DOHH2 (cell line): ENCODE measurements at regions not wholly inside any gene's neighbourhood (a gene's known extent, or its start where the extent isn't known, plus 50 kb on each side); places are given as distances from the start of the nearest gene placed in this dataset.

ENCODE experiments used
- H3F3A ChIP-seq: fragments of 200-600 bp; sonication (generic), shearing (Covaris generic); 2 replicates; pipeline ENCODE4 v1.6.0; 2016; ENCODE audit warnings: antibody characterized with exemption, mild to moderate bottlenecking; ENCODE audit not compliant: control insufficient read depth, insufficient read depth
- H3K27ac ChIP-seq: fragments of 200-600 bp; sonication (generic); 2 replicates; pipeline ENCODE4 v1.5.1; 2014; ENCODE audit warnings: low read depth, mild to moderate bottlenecking, low read length, moderate library complexity
- H3K27me3 ChIP-seq: fragments of 200-600 bp; sonication (generic); 2 replicates; pipeline ENCODE4 v1.6.1; 2014; ENCODE audit warnings: mild to moderate bottlenecking, low read length, mixed read lengths; ENCODE audit not compliant: control insufficient read depth
- H3K36me3 ChIP-seq: fragments of 200-600 bp; sonication (generic); 2 replicates; pipeline ENCODE4 v1.6.1; 2014; ENCODE audit warnings: mild to moderate bottlenecking, low read length, moderate library complexity, mixed read lengths; ENCODE audit not compliant: control insufficient read depth
- H3K4me1 ChIP-seq: fragments of 200-600 bp; sonication (generic); 2 replicates; pipeline ENCODE4 v1.6.1; 2014; ENCODE audit warnings: mild to moderate bottlenecking, low read length, mixed read lengths; ENCODE audit not compliant: control insufficient read depth
- H3K4me2 ChIP-seq: fragments of 200-600 bp; sonication (generic); 2 replicates; pipeline ENCODE4 v1.6.0; 2014; ENCODE audit warnings: mild to moderate bottlenecking, low read length, moderate library complexity
- H3K4me3 ChIP-seq: fragments of 200-600 bp; sonication (generic); 2 replicates; pipeline ENCODE4 v1.5.1; 2014; ENCODE audit warnings: mild to moderate bottlenecking, low read length, mixed read lengths
- H3K79me2 ChIP-seq: fragments of 200-600 bp; sonication (generic); 2 replicates; pipeline ENCODE4 v1.6.1; 2014; ENCODE audit warnings: mild to moderate bottlenecking, low read length, mixed read lengths; ENCODE audit not compliant: control insufficient read depth
- H3K9me2 ChIP-seq: fragments of 200-600 bp; sonication (generic); replicated peaks from 2 replicates; pipeline ENCODE4 v1.6.1; 2014; ENCODE audit warnings: mild to moderate bottlenecking, low read length, mixed read lengths; ENCODE audit not compliant: control insufficient read depth
- H3K9me3 ChIP-seq: fragments of 200-600 bp; sonication (generic); 2 replicates; pipeline ENCODE4 v1.6.1; 2014; ENCODE audit warnings: antibody characterized with exemption, low read length, mixed read lengths; ENCODE audit not compliant: control insufficient read depth, insufficient read depth
- H4K20me1 ChIP-seq: fragments of 200-600 bp; sonication (generic); 2 replicates; pipeline ENCODE4 v1.6.0; 2014; ENCODE audit warnings: low read depth, mild to moderate bottlenecking, antibody characterized with exemption, low read length, moderate library complexity; ENCODE audit not compliant: control insufficient read depth, insufficient read depth
- EZH2phosphoT487 ChIP-seq: fragments of 200-600 bp; sonication (generic); IDR thresholded peaks from 2 replicates; pipeline ENCODE4 v1.6.1; 2017; ENCODE audit warnings: borderline replicate concordance, mild to moderate bottlenecking, antibody characterized with exemption, low read length, moderate library complexity, mixed read lengths
- TF ChIP-seq, protein P1 (sequence below): fragments of 200-600 bp; sonication (generic); IDR thresholded peaks from one replicate; pipeline ENCODE4 v1.5.1; 2014; ENCODE audit warnings: antibody characterized with exemption, mild to moderate bottlenecking, low read depth, low read length; ENCODE audit not compliant: poor library complexity, severe bottlenecking

DNA sequence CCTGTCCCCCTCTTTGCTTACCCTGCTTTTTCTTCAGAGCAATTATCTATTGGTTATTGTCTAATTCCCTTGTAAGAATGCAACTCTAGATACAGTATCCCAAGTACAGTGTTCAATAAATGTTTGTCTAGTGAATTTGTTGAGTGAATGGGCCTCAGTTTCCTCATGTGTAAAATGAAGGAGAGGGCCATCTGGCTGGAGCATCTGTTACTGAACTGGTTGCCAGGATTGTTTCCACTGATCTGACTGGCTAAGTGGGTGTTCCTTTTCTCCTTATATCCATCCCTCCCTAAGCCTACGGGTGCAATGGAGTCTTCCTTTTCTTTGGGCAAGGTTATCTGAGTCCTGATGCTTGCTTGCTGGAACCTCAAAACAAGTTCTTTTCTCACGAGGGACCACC, 185.2 kb upstream of the RPS6KA3 start:
- Histone ChIP-seq H3K9me2 (no peaks in the 10 kb centered on the region), H3K4me2 (no peak overlapping the region), H3K4me1 (no peaks in the 10 kb centered on the region), H3K4me3 (no peak overlapping the region), H4K20me1 (no peaks in the 10 kb centered on the region), H3K9me3 (no peaks in the 10 kb centered on the region), H3K79me2 (no peaks in the 10 kb centered on the region), H3K36me3 (no peaks in the 10 kb centered on the region), H3F3A (no peaks in the 10 kb centered on the region), H3K27me3 (no peaks in the 10 kb centered on the region), H3K27ac (no peak overlapping the region)
- TF ChIP-seq, protein P1, sequence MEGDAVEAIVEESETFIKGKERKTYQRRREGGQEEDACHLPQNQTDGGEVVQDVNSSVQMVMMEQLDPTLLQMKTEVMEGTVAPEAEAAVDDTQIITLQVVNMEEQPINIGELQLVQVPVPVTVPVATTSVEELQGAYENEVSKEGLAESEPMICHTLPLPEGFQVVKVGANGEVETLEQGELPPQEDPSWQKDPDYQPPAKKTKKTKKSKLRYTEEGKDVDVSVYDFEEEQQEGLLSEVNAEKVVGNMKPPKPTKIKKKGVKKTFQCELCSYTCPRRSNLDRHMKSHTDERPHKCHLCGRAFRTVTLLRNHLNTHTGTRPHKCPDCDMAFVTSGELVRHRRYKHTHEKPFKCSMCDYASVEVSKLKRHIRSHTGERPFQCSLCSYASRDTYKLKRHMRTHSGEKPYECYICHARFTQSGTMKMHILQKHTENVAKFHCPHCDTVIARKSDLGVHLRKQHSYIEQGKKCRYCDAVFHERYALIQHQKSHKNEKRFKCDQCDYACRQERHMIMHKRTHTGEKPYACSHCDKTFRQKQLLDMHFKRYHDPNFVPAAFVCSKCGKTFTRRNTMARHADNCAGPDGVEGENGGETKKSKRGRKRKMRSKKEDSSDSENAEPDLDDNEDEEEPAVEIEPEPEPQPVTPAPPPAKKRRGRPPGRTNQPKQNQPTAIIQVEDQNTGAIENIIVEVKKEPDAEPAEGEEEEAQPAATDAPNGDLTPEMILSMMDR = no peak
- TF ChIP-seq EZH2phosphoT487 = no peak

DNA sequence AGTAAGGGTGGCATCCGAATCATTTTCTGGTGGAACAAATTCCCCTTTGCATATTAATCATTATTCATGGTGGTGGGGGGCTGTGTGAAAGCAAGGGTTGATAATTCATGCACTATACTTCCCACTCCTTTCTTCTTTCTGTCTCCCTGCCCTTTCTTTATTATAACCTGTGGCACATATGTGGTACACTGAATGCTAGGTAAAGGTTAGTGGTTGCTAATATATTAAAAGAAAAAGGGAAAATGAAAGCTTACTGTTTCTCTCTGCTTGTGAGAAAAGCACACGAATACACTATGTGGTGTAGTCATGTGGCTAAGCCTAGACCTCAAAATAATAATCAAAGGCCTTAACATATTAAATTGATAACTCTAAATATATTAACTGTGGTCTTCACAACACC, 178.4 kb upstream of the RPS6KA3 start:
- H3K9me3 ChIP-seq = no peaks in the 10 kb centered on the region
- no peaks in the 10 kb centered on the region for H3K4me1 ChIP-seq
- TF ChIP-seq, protein P1 = no peak
- no peak for TF ChIP-seq EZH2phosphoT487
- no peak overlapping the region for H3K4me3 ChIP-seq
- H3K79me2 ChIP-seq = no peaks in the 10 kb centered on the region
- no peaks in the 10 kb centered on the region for H3K9me2 ChIP-seq
- peaks cover 3% of the 10 kb centered on the region; the same call in 1 of the 2 replicates for H3K27me3 ChIP-seq
- no peaks in the 10 kb centered on the region for H3F3A ChIP-seq
- no peak overlapping the region for H3K4me2 ChIP-seq
- H3K27ac ChIP-seq = no peak overlapping the region
- no peaks in the 10 kb centered on the region for H3K36me3 ChIP-seq
- H4K20me1 ChIP-seq = no peaks in the 10 kb centered on the region

DNA sequence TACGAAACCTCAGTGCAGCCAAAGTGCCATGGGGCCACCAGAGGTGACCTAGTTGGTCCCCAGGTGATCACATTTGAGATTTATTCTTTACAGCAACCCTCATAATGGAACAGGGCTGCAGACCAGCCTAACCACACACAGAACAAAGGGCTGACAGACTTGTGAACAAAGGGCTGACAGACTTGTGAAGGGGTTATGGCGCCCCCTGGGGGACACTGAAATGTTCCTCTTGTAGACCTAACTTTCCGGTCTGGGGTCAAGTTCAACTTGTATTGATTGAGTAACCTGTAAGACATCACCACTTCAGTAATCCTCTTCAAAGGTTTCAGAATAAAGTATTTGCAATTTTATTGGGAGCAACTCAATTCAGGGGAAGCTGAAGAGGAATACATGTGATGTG, 175.9 kb upstream of the RPS6KA3 start:
- H3K79me2 ChIP-seq = no peaks in the 10 kb centered on the region
- H3K4me1 ChIP-seq = no peaks in the 10 kb centered on the region
- no peak overlapping the region for H3K4me3 ChIP-seq
- H3K36me3 ChIP-seq = no peaks in the 10 kb centered on the region
- TF ChIP-seq, protein P1 = peak; percentile 60
- no peak for TF ChIP-seq EZH2phosphoT487
- no peaks in the 10 kb centered on the region for H3K9me3 ChIP-seq
- H3F3A ChIP-seq = no peaks in the 10 kb centered on the region
- H4K20me1 ChIP-seq = no peaks in the 10 kb centered on the region
- no peaks in the 10 kb centered on the region for H3K9me2 ChIP-seq
- no peak overlapping the region for H3K27ac ChIP-seq
- H3K27me3 ChIP-seq = peaks cover 3% of the 10 kb centered on the region; the same call in 1 of the 2 replicates
- H3K4me2 ChIP-seq = no peak overlapping the region

DNA sequence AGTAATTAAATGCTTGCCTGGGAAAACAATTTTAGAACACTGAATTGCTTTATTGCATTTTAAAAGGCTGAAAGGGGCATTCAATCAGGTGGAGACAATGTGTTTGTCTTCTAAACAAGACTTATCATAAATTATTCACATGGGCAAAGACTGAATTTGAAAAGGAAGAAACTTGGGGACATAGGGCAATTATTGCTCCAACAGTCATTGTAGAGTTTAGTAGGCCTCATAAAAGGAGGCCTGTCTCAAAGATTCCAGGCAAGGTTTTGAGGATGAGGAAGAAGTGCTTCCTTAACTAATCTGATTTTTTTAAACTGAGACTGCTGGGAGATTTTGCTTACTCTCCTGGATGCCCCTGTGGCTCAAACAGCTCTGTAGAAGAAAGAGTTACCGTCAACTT, 174.4 kb upstream of the RPS6KA3 start:
- H3K36me3 ChIP-seq = no peaks in the 10 kb centered on the region
- no peak overlapping the region for H3K27ac ChIP-seq
- no peak for TF ChIP-seq EZH2phosphoT487
- TF ChIP-seq, protein P1 = no peak

More for the DNA sequence above, 174.4 kb upstream of the RPS6KA3 start:
- peaks cover 3% of the 10 kb centered on the region; the same call in 1 of the 2 replicates for H3K27me3 ChIP-seq
- H3K4me2 ChIP-seq = no peak overlapping the region
- H3K9me2 ChIP-seq = no peaks in the 10 kb centered on the region
- H3K4me1 ChIP-seq = no peaks in the 10 kb centered on the region
- no peak overlapping the region for H3K4me3 ChIP-seq
- H3K9me3 ChIP-seq = no peaks in the 10 kb centered on the region
- no peaks in the 10 kb centered on the region for H3K79me2 ChIP-seq
- H3F3A ChIP-seq = no peaks in the 10 kb centered on the region
- H4K20me1 ChIP-seq = no peaks in the 10 kb centered on the region
